Neural cell (in vitro differentiated cells): ENCODE measurements at regions not wholly inside any gene's neighbourhood (a gene's known extent, or its start where the extent isn't known, plus 50 kb on each side); places are given as distances from the start of the nearest gene placed in this dataset.
"Not testable (repeated sequence)": the region's sequence is repeated elsewhere in the genome, so short reads cannot be mapped to it uniquely, and the experiment has no call there.

Source experiments
- H2AFZ ChIP-seq: fragments of 200-600, 300-800 bp; sonication (generic), shearing (Covaris generic); 2 replicates; pipeline ENCODE4 v1.6.0; 2014; ENCODE audit warnings: low read depth, mild to moderate bottlenecking, antibody characterized with exemption, low read length, moderate library complexity
- H3F3A ChIP-seq: fragments of 200-600 bp; shearing (Covaris generic); 2 replicates; pipeline ENCODE4 v1.6.1; 2016; ENCODE audit warnings: mild to moderate bottlenecking, moderate library complexity, mixed read lengths, antibody characterized with exemption, low read length; ENCODE audit not compliant: insufficient read depth, poor library complexity, severe bottlenecking
- H3K27ac ChIP-seq: fragments of 200-600, 300-800 bp; sonication (generic), shearing (Covaris generic); 2 replicates; pipeline ENCODE4 v1.5.1; 2014; ENCODE audit warnings: mild to moderate bottlenecking, low read length, moderate library complexity
- H3K27me3 ChIP-seq: fragments of 300-800, 200-600 bp; sonication (generic), shearing (Covaris generic); 2 replicates; pipeline ENCODE4 v1.6.0; 2014; ENCODE audit warnings: mild to moderate bottlenecking, low read depth, low read length, moderate library complexity; ENCODE audit not compliant: insufficient read depth
- H3K36me3 ChIP-seq: fragments of 300-800, 200-600 bp; sonication (generic), shearing (Covaris generic); 2 replicates; pipeline ENCODE4 v1.5.1; 2014; ENCODE audit warnings: mild to moderate bottlenecking, antibody characterized with exemption, low read length, moderate library complexity; ENCODE audit not compliant: insufficient read depth
- H3K4me2 ChIP-seq: fragments of 300-800, 200-600 bp; sonication (generic), shearing (Covaris generic); 2 replicates; pipeline ENCODE4 v1.6.0; 2014; ENCODE audit warnings: mild to moderate bottlenecking, low read length
- H3K4me3 ChIP-seq: fragments of 300-800, 200-600 bp; sonication (generic), shearing (Covaris generic); 2 replicates; pipeline ENCODE4 v1.5.1; 2014; ENCODE audit warnings: mild to moderate bottlenecking, low read length, moderate library complexity
- H3K79me2 ChIP-seq: fragments of 200-600 bp; shearing (Covaris generic); replicated peaks from 2 replicates; pipeline ENCODE4 v1.6.0; 2014; ENCODE audit warnings: mild to moderate bottlenecking, low read length, moderate library complexity; ENCODE audit not compliant: insufficient read depth
- H3K9ac ChIP-seq: fragments of 300-800, 200-600 bp; sonication (generic), shearing (Covaris generic); 2 replicates; pipeline ENCODE4 v1.6.1; 2016; ENCODE audit warnings: mild to moderate bottlenecking, low read length, mixed read lengths
- H3K9me2 ChIP-seq: fragments of 200-600 bp; shearing (Covaris generic); 2 replicates; pipeline ENCODE4 v1.6.1; 2016; ENCODE audit warnings: mild to moderate bottlenecking, low read length, mixed read lengths; ENCODE audit not compliant: insufficient read depth
- H3K9me3 ChIP-seq: fragments of 200-600, 300-800 bp; sonication (generic), shearing (Covaris generic); 2 replicates; pipeline ENCODE4 v1.6.1; 2016; ENCODE audit warnings: mild to moderate bottlenecking, mixed run types, low read length, moderate library complexity, mixed read lengths
- H4K20me1 ChIP-seq: fragments of 200-600 bp; shearing (Covaris generic); 2 replicates; pipeline ENCODE4 v1.6.1; 2016; ENCODE audit warnings: mild to moderate bottlenecking, mixed run types; ENCODE audit not compliant: insufficient read depth

- H3K9me2 ChIP-seq, H3K9ac ChIP-seq, H4K20me1 ChIP-seq, H3K27me3 ChIP-seq, H3F3A ChIP-seq, H3K27ac ChIP-seq, H3K79me2 ChIP-seq, H3K36me3 ChIP-seq, H2AFZ ChIP-seq, H3K9me3 ChIP-seq, H3K4me2 ChIP-seq, H3K4me3 ChIP-seq: not testable (repeated sequence)
These were observed 96.0 kb upstream of the AGAP9 start for GRCh38 chr10:47619300-47620012.

DNA sequence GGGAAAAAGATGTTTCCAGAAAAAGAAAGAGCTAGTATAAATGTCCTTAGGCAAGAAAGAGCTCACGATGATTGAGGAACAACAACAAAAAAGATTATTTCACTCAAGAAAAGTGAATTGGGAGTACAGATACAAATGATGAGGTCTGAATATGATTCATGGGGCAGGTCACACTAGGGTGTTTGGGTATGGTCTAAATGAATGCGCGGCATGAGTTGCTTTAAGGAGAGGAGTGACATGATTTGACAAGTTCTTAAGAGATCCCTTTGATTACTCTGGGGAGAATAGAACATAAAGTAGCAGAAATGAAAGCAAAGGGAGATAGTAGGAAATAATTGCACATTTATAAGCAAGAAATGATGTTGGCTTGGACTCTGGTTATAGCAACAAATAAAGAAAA lies 85.9 kb upstream of the AGAP9 start:
- not testable (repeated sequence) for H2AFZ ChIP-seq, H3K4me2 ChIP-seq, H3K4me3 ChIP-seq, H3K27ac ChIP-seq, H3K79me2 ChIP-seq, H3K27me3 ChIP-seq, H3K9me3 ChIP-seq, H3K9me2 ChIP-seq, H3K36me3 ChIP-seq, H3K9ac ChIP-seq, H3F3A ChIP-seq, H4K20me1 ChIP-seq

DNA sequence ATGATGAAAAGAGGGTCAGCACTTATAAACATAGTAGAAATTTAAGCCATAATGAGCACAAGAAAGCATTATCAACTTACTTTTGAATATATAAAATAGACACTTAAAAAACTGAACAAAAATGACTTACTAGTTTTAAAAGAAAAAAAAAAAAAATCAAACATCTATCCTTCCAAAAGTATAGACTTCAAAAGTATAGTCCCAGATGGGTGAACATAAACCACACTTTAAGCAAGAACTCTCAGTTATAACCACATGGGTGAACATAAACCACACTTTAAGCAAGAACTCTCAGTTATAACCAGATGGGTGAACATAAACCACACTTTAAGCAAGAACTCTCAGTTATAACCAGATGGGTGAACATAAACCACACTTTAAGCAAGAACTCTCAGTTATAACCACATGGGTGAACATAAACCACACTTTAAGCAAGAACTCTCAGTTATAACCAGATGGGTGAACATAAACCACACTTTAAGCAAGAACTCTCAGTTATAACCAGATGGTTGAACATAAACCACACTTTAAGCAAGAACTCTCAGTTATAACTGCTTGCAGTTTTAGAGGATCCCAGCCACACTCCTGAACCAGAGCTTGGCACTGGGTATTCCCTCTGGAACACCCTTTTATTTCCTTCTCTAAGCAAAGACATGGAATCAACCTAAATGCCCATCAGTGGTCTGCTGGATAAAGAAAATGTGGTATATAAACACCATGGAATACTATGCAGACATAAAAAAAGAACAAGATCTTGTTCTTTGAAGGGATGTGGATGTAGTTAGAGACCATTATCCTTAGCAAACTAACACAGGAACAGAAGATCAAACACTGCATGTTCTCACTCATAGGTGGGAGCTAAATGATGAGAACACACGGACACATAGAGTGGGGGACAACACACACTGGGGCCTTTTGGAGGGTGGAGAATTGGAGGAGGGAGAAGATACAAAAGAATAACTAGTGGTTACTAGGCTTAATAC lies 82.6 kb upstream of the AGAP9 start:
- H3K9me2 ChIP-seq, H2AFZ ChIP-seq, H3K4me2 ChIP-seq, H3K9me3 ChIP-seq, H3K79me2 ChIP-seq, H3K4me3 ChIP-seq, H3K9ac ChIP-seq, H3K27me3 ChIP-seq, H3K36me3 ChIP-seq, H3K27ac ChIP-seq, H4K20me1 ChIP-seq, H3F3A ChIP-seq: not testable (repeated sequence)

GRCh38 chr10:47600604-47601003 lies 77.2 kb upstream of the AGAP9 start:
- H3F3A ChIP-seq, H3K4me2 ChIP-seq, H3K4me3 ChIP-seq, H3K79me2 ChIP-seq, H3K9ac ChIP-seq, H3K27ac ChIP-seq, H3K9me2 ChIP-seq, H3K9me3 ChIP-seq, H4K20me1 ChIP-seq, H3K36me3 ChIP-seq, H2AFZ ChIP-seq, H3K27me3 ChIP-seq: not testable (repeated sequence)

DNA sequence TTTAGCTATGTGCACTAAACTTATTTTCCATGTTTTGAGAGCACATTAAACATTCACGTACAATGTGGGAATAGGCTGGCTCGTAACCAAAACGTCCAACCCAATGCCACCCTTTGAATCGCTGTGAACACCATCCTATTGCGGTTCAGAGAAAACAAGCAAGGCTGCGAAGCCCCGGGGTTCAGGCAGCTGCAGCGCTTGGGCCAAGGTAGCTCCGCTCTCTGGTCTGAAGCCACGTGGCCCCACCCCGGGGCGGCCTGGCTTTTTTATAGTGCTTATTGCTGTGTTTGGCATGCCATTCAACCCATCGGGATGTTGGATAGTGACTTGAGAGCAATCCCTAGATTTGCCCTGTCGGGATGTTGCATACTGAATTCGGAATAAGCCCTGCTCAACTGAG lies 76.7 kb upstream of the AGAP9 start:
- not testable (repeated sequence) for H3K4me2 ChIP-seq, H3K9me3 ChIP-seq, H4K20me1 ChIP-seq, H3K9ac ChIP-seq, H3K9me2 ChIP-seq, H3K27ac ChIP-seq, H3F3A ChIP-seq, H2AFZ ChIP-seq, H3K79me2 ChIP-seq, H3K27me3 ChIP-seq, H3K4me3 ChIP-seq, H3K36me3 ChIP-seq

- not testable (repeated sequence) for H3K9ac ChIP-seq, H3K4me2 ChIP-seq, H3K79me2 ChIP-seq, H3K27me3 ChIP-seq, H4K20me1 ChIP-seq, H3K4me3 ChIP-seq, H2AFZ ChIP-seq, H3K9me2 ChIP-seq, H3K9me3 ChIP-seq, H3K36me3 ChIP-seq, H3K27ac ChIP-seq, H3F3A ChIP-seq
These were observed 76.2 kb upstream of the AGAP9 start for GRCh38 chr10:47599657-47600056.

DNA sequence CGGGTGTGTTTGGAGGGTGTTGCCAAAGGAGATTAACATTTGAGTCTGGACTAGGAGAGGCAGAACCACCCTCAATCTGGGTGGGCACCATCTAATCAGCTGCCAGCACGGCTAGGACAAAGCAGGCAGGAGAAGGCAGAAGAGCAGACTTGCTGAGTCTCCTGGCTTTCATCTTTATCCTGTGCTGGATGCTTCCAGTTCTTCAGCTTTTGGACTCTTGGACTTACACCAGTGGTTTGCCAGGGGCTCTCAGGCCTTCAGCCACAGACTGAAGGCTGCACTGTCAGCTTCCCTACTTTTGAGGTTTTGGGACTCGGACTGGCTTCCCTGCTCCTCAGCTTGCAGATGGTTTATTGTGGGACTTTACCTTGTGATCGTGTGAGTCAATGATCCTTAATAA lies 70.4 kb upstream of the AGAP9 start:
- not testable (repeated sequence) for H3F3A ChIP-seq, H4K20me1 ChIP-seq, H3K9ac ChIP-seq, H2AFZ ChIP-seq, H3K79me2 ChIP-seq, H3K36me3 ChIP-seq, H3K4me2 ChIP-seq, H3K9me3 ChIP-seq, H3K9me2 ChIP-seq, H3K27ac ChIP-seq, H3K27me3 ChIP-seq, H3K4me3 ChIP-seq

- not testable (repeated sequence) for H3K9ac ChIP-seq, H3K4me3 ChIP-seq, H3K36me3 ChIP-seq, H3K27me3 ChIP-seq, H3K27ac ChIP-seq, H4K20me1 ChIP-seq, H3K9me3 ChIP-seq, H3F3A ChIP-seq, H3K79me2 ChIP-seq, H3K4me2 ChIP-seq, H2AFZ ChIP-seq, H3K9me2 ChIP-seq
These were observed 69.7 kb upstream of the AGAP9 start for GRCh38 chr10:47593129-47593528.
